DOHH2 (cell line): ENCODE measurements at regions not wholly inside any gene's neighbourhood (a gene's known extent, or its start where the extent isn't known, plus 50 kb on each side); places are given as distances from the start of the nearest gene placed in this dataset.

Experiments used
- H3F3A ChIP-seq: fragments of 200-600 bp; sonication (generic), shearing (Covaris generic); 2 replicates; pipeline ENCODE4 v1.6.0; 2016; ENCODE audit warnings: antibody characterized with exemption, mild to moderate bottlenecking; ENCODE audit not compliant: control insufficient read depth, insufficient read depth
- H3K27ac ChIP-seq: fragments of 200-600 bp; sonication (generic); 2 replicates; pipeline ENCODE4 v1.5.1; 2014; ENCODE audit warnings: low read depth, mild to moderate bottlenecking, low read length, moderate library complexity
- H3K27me3 ChIP-seq: fragments of 200-600 bp; sonication (generic); 2 replicates; pipeline ENCODE4 v1.6.1; 2014; ENCODE audit warnings: mild to moderate bottlenecking, low read length, mixed read lengths; ENCODE audit not compliant: control insufficient read depth
- H3K36me3 ChIP-seq: fragments of 200-600 bp; sonication (generic); 2 replicates; pipeline ENCODE4 v1.6.1; 2014; ENCODE audit warnings: mild to moderate bottlenecking, low read length, moderate library complexity, mixed read lengths; ENCODE audit not compliant: control insufficient read depth
- H3K4me1 ChIP-seq: fragments of 200-600 bp; sonication (generic); 2 replicates; pipeline ENCODE4 v1.6.1; 2014; ENCODE audit warnings: mild to moderate bottlenecking, low read length, mixed read lengths; ENCODE audit not compliant: control insufficient read depth
- H3K4me2 ChIP-seq: fragments of 200-600 bp; sonication (generic); 2 replicates; pipeline ENCODE4 v1.6.0; 2014; ENCODE audit warnings: mild to moderate bottlenecking, low read length, moderate library complexity
- H3K4me3 ChIP-seq: fragments of 200-600 bp; sonication (generic); 2 replicates; pipeline ENCODE4 v1.5.1; 2014; ENCODE audit warnings: mild to moderate bottlenecking, low read length, mixed read lengths
- H3K79me2 ChIP-seq: fragments of 200-600 bp; sonication (generic); 2 replicates; pipeline ENCODE4 v1.6.1; 2014; ENCODE audit warnings: mild to moderate bottlenecking, low read length, mixed read lengths; ENCODE audit not compliant: control insufficient read depth
- H3K9me2 ChIP-seq: fragments of 200-600 bp; sonication (generic); replicated peaks from 2 replicates; pipeline ENCODE4 v1.6.1; 2014; ENCODE audit warnings: mild to moderate bottlenecking, low read length, mixed read lengths; ENCODE audit not compliant: control insufficient read depth
- H3K9me3 ChIP-seq: fragments of 200-600 bp; sonication (generic); 2 replicates; pipeline ENCODE4 v1.6.1; 2014; ENCODE audit warnings: antibody characterized with exemption, low read length, mixed read lengths; ENCODE audit not compliant: control insufficient read depth, insufficient read depth
- H4K20me1 ChIP-seq: fragments of 200-600 bp; sonication (generic); 2 replicates; pipeline ENCODE4 v1.6.0; 2014; ENCODE audit warnings: low read depth, mild to moderate bottlenecking, antibody characterized with exemption, low read length, moderate library complexity; ENCODE audit not compliant: control insufficient read depth, insufficient read depth
- CTCF ChIP-seq: fragments of 200-600 bp; sonication (generic); IDR thresholded peaks from one replicate; pipeline ENCODE4 v1.5.1; 2014; ENCODE audit warnings: antibody characterized with exemption, mild to moderate bottlenecking, low read depth, low read length; ENCODE audit not compliant: poor library complexity, severe bottlenecking
- EZH2phosphoT487 ChIP-seq: fragments of 200-600 bp; sonication (generic); IDR thresholded peaks from 2 replicates; pipeline ENCODE4 v1.6.1; 2017; ENCODE audit warnings: borderline replicate concordance, mild to moderate bottlenecking, antibody characterized with exemption, low read length, moderate library complexity, mixed read lengths

DNA sequence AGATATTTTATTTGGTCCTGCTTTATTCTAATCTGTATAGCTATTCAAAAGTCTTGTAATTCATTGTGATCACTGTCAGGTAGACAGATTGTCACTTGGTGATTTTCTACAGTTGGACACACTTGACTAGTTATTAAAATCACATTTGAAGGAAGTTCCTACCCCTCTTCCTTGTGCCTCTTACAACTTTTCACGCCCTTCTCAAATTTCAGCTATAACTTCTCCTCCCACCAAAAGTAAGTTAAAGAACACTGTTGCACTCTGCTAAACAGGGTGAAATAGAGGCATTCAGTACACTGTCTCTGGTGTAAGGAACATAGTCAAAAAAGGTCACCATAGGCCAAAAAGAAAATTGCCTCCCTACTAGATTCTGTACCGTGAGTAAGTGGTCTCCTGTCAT lies 142.1 kb upstream of the POU5F2 start:
- Histone ChIP-seq H3K36me3 (no peaks in the 10 kb centered on the region), H3F3A (no peaks in the 10 kb centered on the region), H3K27me3 (no peaks in the 10 kb centered on the region), H4K20me1 (no peaks in the 10 kb centered on the region), H3K79me2 (no peaks in the 10 kb centered on the region), H3K4me1 (peaks cover 14% of the 10 kb centered on the region), H3K9me3 (no peaks in the 10 kb centered on the region), H3K9me2 (no peaks in the 10 kb centered on the region), H3K4me3 (peak overlapping the region; percentile 29), H3K4me2 (peak overlapping the region; percentile 51), H3K27ac (peak overlapping the region; percentile 26; the same call in 1 of the 2 replicates)
- TF ChIP-seq EZH2phosphoT487 (no peak), CTCF (no peak)

DNA sequence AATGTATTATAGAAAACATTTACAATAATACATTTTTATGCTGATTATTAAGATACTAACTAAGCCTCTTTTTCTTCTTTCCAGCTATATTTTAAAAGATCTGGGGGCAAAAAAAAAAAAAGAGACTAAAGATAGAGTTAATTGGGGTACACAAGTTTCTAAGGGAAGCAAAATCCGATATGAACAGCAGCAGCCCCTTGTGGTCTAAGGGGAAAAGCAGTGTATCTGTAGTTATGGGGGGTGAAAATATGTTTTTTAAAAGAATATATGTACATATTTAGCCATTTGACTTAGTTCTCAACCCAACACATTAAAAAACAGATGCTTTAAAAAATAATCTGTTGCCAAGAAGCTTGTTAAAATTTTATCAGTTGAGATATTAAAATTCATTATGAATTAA lies 134.3 kb upstream of the POU5F2 start:
- Histone ChIP-seq H3K9me3 (no peaks in the 10 kb centered on the region), H3K36me3 (no peaks in the 10 kb centered on the region), H3F3A (no peaks in the 10 kb centered on the region), H3K4me1 (no peaks in the 10 kb centered on the region), H3K79me2 (no peaks in the 10 kb centered on the region), H3K27me3 (no peaks in the 10 kb centered on the region), H4K20me1 (no peaks in the 10 kb centered on the region), H3K4me2 (no peak overlapping the region), H3K27ac (no peak overlapping the region), H3K9me2 (no peaks in the 10 kb centered on the region), H3K4me3 (no peak overlapping the region)
- TF ChIP-seq EZH2phosphoT487: no peak
- TF ChIP-seq CTCF: no peak

DNA sequence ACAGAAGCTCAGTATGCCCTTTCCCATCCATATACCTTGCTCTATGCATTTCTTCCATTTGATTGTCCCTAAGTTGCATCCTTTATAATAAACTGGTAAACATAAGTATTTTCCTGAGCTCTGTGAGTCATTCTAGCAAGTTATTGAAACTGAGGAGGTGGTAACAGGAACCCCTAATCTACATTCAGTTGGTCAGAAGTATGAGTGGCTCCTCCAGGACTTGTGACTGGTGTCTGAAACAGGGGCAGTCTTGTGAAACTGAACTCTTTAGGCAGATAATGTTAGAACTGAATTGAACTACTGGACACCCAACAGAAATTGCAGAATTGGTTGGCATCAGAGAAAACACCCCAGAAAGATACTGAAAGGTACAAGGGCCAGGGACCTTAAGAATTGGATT lies 133.1 kb upstream of the POU5F2 start:
- TF ChIP-seq CTCF (no peak), EZH2phosphoT487 (no peak)
- Histone ChIP-seq H3K9me2 (no peaks in the 10 kb centered on the region), H3K79me2 (no peaks in the 10 kb centered on the region), H3K27ac (no peak overlapping the region), H3K4me3 (no peak overlapping the region), H4K20me1 (no peaks in the 10 kb centered on the region), H3F3A (no peaks in the 10 kb centered on the region), H3K36me3 (no peaks in the 10 kb centered on the region), H3K9me3 (no peaks in the 10 kb centered on the region), H3K4me2 (no peak overlapping the region), H3K27me3 (no peaks in the 10 kb centered on the region), H3K4me1 (no peaks in the 10 kb centered on the region)

DNA sequence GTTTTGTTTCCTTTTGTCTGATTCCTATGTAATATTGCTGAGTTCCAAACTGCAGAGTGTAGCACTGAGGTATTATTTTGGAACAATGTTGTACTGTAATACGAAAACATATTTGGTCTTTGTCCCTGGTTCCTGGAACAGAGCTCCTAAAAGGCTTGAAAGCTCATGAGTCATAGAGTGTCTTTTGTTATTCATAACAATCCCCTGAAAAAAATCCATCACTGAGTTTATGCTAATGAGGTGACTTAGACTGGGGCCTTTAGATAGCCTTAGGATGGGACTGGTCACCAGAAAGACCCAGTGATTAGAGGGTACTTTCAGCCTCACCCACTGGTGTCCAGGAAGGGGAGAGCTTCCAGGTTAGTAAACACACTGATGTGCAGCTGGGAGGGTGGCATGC lies 132.7 kb upstream of the POU5F2 start:
- Histone ChIP-seq H3K4me3 (no peak overlapping the region), H4K20me1 (no peaks in the 10 kb centered on the region), H3K27ac (no peak overlapping the region), H3F3A (no peaks in the 10 kb centered on the region), H3K9me2 (no peaks in the 10 kb centered on the region), H3K36me3 (no peaks in the 10 kb centered on the region), H3K9me3 (no peaks in the 10 kb centered on the region), H3K79me2 (no peaks in the 10 kb centered on the region), H3K4me1 (no peaks in the 10 kb centered on the region), H3K27me3 (no peaks in the 10 kb centered on the region), H3K4me2 (no peak overlapping the region)
- TF ChIP-seq CTCF (no peak), EZH2phosphoT487 (no peak)
